Fibroblast of lung (primary cell): ENCODE measurements at regions not wholly inside any gene's neighbourhood (a gene's known extent, or its start where the extent isn't known, plus 50 kb on each side); places are given as distances from the start of the nearest gene placed in this dataset.
"Not testable (repeated sequence)": the region's sequence is repeated elsewhere in the genome, so short reads cannot be mapped to it uniquely, and the experiment has no call there.

Source experiments
- CTCF ChIP-seq, 2 donors: IDR thresholded peaks in 1 of 2; conservative IDR thresholded peaks in 1 of 2; 1 replicate in 1 of 2; 2 replicates in 1 of 2; pipeline ENCODE4 v1.5.1; 2011 to 2012; ENCODE audit warnings: low read length in 2 of 2, control low read depth in 1 of 2, inconsistent platforms in 1 of 2, low read depth in 1 of 2, mild to moderate bottlenecking in 1 of 2
- EZH2 ChIP-seq: IDR thresholded peaks from 2 replicates; pipeline ENCODE4 v1.5.1; 2012; ENCODE audit warnings: low read length, control low read depth, mild to moderate bottlenecking; ENCODE audit errors: missing control alignments

- TF ChIP-seq CTCF (conservative IDR thresholded peaks at IDR 0.05 in 1 of 2, IDR thresholded peaks at IDR 0.05 in 1 of 2; ENCODE audit: low read depth in 1 of 2, low read length in 2 of 2); EZH2: not testable (repeated sequence)
Measured at GRCh38 chr21:27893619-27894018, 926.7 kb upstream of the ADAMTS5 start.
